Left ventricle myocardium inferior (tissue), 1 donor: ENCODE measurements at regions not wholly inside any gene's neighbourhood (a gene's known extent, or its start where the extent isn't known, plus 50 kb on each side); places are given as distances from the start of the nearest gene placed in this dataset.

Source experiments
- DNase-seq: peaks from one replicate; pipeline ENCODE4 v3.0.0-alpha.2; 2020
- H3K27ac ChIP-seq: fragments of 200-600 bp; replicated peaks from 2 replicates; pipeline ENCODE4 v1.8.0; 2021
- H3K27me3 ChIP-seq: fragments of 200-600 bp; 2 replicates; pipeline ENCODE4 v1.8.0; 2021; ENCODE audit warnings: low read depth
- H3K36me3 ChIP-seq: fragments of 200-600 bp; 2 replicates; pipeline ENCODE4 v1.8.0; 2021
- H3K4me1 ChIP-seq: fragments of 200-600 bp; 2 replicates; pipeline ENCODE4 v1.8.0; 2021
- H3K4me3 ChIP-seq: fragments of 200-600 bp; 2 replicates; pipeline ENCODE4 v1.8.0; 2021; ENCODE audit warnings: mild to moderate bottlenecking, moderate library complexity
- H3K9me3 ChIP-seq: fragments of 200-600 bp; replicated peaks from 2 replicates; pipeline ENCODE4 v1.8.0; 2021
- CTCF ChIP-seq: fragments of 200-600 bp; IDR thresholded peaks from 2 replicates; pipeline ENCODE4 v1.8.0; 2021; ENCODE audit warnings: antibody characterized with exemption, mild to moderate bottlenecking, borderline replicate concordance
- intact Hi-C: fragments of 100-400 bp; cut with micrococcal nuclease; formaldehyde crosslinking; loops from one replicate; pipeline ENCODE4 v1.11.0; 2022
- donor health status: DM: no; HTN: yes; CAD: no; lungs with severe emphysema.

DNA sequence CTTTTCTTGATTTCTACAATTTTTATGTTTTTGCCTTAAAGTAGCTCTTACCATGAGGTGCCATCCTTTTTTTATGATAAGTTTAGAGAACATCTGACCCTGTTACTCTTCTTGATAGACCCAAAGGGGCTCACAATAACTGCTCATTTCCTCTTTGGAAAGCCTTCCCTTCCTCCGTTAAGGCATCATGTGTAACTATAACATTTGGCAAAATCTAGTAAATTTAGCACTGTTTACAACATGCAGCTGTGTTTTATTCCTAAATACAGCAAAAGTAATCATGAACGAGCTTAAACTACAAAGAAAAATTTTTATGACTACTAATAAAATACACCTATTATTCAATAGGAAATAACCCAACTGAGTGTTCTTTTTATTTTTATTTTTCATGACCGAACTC lies 705.1 kb downstream of the MAT2B start:
- DNase-seq = no peak
- Histone ChIP-seq H3K9me3 (no peaks in the 10 kb centered on the region), H3K4me3 (no peak overlapping the region), H3K27ac (no peak overlapping the region), H3K27me3 (no peaks in the 10 kb centered on the region), H3K36me3 (no peaks in the 10 kb centered on the region), H3K4me1 (no peaks in the 10 kb centered on the region)
- TF ChIP-seq CTCF = no peak
- intact Hi-C loops = no loop called here

- Histone ChIP-seq H3K9me3 (peaks cover 13% of the 10 kb centered on the region), H3K27me3 (no peaks in the 10 kb centered on the region), H3K27ac (no peak overlapping the region), H3K4me3 (no peak overlapping the region), H3K4me1 (no peaks in the 10 kb centered on the region), H3K36me3 (no peaks in the 10 kb centered on the region)
- no peak for DNase-seq
- intact Hi-C loops = no loop called here
- TF ChIP-seq CTCF = no peak
These were observed 709.3 kb downstream of the MAT2B start for GRCh38 chr5:164214698-164215097.

GRCh38 chr5:164217464-164217863 lies 712.0 kb downstream of the MAT2B start:
- Histone ChIP-seq H3K36me3 (no peaks in the 10 kb centered on the region), H3K27ac (no peak overlapping the region), H3K9me3 (peaks cover 13% of the 10 kb centered on the region), H3K4me1 (no peaks in the 10 kb centered on the region), H3K27me3 (no peaks in the 10 kb centered on the region), H3K4me3 (no peak overlapping the region)
- intact Hi-C loops = no loop called here
- TF ChIP-seq CTCF = no peak
- no peak for DNase-seq

GRCh38 chr5:164220522-164220921 lies 715.1 kb downstream of the MAT2B start:
- Histone ChIP-seq H3K4me3 (no peak overlapping the region), H3K27me3 (no peaks in the 10 kb centered on the region), H3K36me3 (no peaks in the 10 kb centered on the region), H3K4me1 (no peaks in the 10 kb centered on the region), H3K27ac (no peak overlapping the region), H3K9me3 (peaks cover 13% of the 10 kb centered on the region)
- DNase-seq = no peak
- TF ChIP-seq CTCF = no peak
- intact Hi-C loops = no loop called here

- no peak for TF ChIP-seq CTCF
- no peak overlapping the region for H3K4me3 ChIP-seq
- H3K27ac ChIP-seq = no peak overlapping the region
- DNase-seq = no peak
- intact Hi-C loops = no loop called here
- peaks cover 9% of the 10 kb centered on the region for H3K9me3 ChIP-seq
- no peaks in the 10 kb centered on the region for H3K27me3 ChIP-seq
- H3K4me1 ChIP-seq = no peaks in the 10 kb centered on the region
- no peaks in the 10 kb centered on the region for H3K36me3 ChIP-seq
These were observed 718.8 kb downstream of the MAT2B start for GRCh38 chr5:164224236-164224635.

GRCh38 chr5:164224772-164225171 lies 719.4 kb downstream of the MAT2B start:
- no peak for DNase-seq
- H3K9me3 ChIP-seq = peaks cover 9% of the 10 kb centered on the region
- H3K4me3 ChIP-seq = no peak overlapping the region
- H3K4me1 ChIP-seq = no peaks in the 10 kb centered on the region
- TF ChIP-seq CTCF = no peak
- no peaks in the 10 kb centered on the region for H3K27me3 ChIP-seq
- no peak overlapping the region for H3K27ac ChIP-seq
- no peaks in the 10 kb centered on the region for H3K36me3 ChIP-seq
- intact Hi-C loops = no loop called here
